ENCODE measurements at regions not wholly inside any gene's neighbourhood (a gene's known extent, or its start where the extent isn't known, plus 50 kb on each side); places are given as distances from the start of the nearest gene placed in this dataset.
"Not testable (repeated sequence)": the region's sequence is repeated elsewhere in the genome, so short reads cannot be mapped to it uniquely, and the experiment has no call there.

DNA sequence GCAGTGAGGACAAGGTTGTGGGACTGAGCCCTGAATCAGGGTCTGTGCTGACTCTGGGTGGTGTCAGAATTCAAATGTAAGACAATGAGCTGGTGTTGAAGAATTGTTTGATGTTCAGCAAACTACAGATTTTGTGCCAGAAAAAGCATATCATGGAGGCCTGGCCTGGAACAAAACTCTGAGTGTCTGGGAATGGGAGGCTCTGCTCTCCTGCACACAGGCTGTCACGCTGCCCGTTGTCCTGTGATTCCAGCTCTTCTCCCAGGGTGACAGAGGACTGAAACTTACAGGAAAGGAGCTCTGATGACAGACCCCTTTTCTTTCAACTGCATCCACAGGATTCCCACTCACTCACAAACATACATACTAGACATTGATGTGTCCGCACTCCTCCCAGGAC, 120.1 kb downstream of the ZNF486 start:
- DNase-seq, result no peak

GRCh38 chr19:20285876-20286275, 118.9 kb downstream of the ZNF486 start:
- not testable (repeated sequence) for DNase-seq

DNA sequence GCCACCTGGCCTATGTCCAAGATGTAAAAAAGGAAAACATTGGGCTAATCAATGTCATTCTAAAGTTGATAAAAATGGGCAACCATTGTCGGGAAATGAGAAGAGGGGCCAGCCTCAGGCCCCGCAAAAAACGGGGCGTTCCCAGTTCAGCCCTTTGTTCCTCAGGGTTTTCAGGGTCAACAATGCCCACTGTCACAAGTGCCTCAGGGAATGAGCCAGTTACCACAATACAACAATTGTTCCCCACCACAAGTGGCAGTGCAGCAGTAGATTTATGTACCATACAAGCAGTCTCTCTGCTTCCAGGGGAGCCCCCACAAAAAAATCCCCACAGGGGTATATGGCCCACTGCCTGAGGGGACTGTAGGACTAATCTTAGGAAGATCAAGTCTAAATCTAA, 112.5 kb downstream of the ZNF486 start:
- DNase-seq, result no peak

DNA sequence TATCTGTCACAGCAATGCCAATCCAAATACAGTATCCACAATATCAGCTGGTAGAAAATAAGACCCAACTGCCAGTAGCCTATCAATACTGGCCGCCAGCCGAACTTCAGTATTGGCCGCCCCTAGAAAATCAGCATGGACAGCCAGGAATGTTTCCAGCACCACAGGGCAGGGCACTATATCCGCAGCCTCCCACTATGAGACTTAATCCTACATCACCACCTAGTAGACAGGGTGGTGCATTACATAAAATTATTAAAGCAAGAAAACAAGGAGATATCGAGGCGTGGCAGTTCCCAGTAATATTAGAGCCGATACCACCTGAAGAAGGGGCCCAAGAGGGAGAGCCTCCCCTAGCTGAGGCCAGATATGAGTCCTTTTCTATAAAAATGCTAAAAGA, 111.3 kb downstream of the ZNF486 start:
- DNase-seq, result no peak

DNA sequence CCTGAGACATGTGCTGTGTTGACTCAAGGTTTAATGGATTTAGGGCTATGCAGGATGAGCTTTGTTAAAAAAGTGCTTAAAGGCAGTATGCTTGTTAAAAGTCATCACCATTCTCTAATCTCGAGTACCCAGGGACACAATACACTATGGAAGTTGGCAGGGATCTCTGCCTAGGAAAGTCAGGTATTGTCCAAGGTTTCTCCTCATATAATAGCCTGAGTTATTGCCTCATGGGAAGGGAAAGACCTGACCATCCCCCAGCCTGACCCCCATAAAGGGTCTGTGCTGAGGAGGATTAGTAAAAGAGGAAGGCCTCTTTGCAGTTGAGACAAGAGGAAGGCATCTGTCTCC, 109.7 kb downstream of the ZNF486 start:
- DNase-seq, result not testable (repeated sequence)

- DNase-seq, result no peak
Measured at GRCh38 chr19:20276011-20276731, 109.2 kb downstream of the ZNF486 start.

- DNase-seq, result no peak
Measured at GRCh38 chr19:20273951-20274570, 107.0 kb downstream of the ZNF486 start.

DNA sequence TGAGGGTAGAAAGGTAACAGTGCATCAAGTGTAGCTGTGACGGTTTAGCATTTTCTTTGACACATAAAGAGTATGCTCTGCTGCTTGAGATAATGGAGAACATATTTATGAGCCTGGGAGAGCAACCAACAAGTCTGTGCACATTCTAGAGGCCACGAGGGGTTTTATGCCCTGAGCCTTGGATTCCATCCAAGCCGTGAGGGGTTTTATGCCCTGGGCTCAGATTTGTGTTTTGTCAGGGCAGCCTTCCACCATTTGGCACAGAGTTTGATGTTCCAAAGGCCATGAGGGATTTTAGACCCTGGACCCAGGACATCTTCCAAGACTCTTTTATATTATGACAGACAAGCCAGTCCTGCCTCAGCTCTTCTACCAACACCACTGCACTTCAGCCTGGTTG, 106.4 kb downstream of the ZNF486 start:
- no peak for DNase-seq

GRCh38 chr19:20272627-20273010, 105.6 kb downstream of the ZNF486 start:
- DNase-seq, result not testable (repeated sequence)

DNA sequence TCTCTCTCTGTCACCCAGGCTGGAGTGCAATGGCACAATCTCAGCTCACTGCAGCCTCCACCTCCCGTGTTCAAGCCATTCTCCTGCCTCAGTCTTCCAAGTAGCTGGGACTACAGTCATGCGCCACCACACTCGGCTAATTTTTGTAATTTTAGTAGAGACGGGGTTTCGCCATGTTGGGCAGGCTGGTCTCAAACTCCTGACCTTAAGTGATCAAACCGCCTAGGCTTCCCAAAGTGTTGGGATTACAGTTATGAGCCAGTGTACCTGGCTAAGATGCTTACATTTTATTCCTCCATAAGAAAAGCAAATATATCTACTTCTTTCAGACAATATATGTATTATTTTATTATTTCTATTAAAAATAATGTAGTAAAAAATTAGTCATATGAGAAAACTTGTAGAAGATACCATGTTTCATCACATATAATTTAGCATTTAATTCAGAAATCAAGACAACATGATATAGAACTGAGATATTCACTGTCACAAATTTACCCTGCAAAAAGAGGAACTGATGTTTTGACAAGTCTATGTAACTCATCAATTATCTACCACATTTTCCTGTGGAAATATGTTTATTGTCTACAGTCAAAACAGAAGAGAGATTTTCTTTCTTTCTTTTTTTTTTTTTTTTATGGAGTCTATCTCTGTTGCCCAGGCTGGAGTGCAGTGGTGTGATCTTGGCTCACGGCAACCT, 105.1 kb downstream of the ZNF486 start:
- not testable (repeated sequence) for DNase-seq

DNA sequence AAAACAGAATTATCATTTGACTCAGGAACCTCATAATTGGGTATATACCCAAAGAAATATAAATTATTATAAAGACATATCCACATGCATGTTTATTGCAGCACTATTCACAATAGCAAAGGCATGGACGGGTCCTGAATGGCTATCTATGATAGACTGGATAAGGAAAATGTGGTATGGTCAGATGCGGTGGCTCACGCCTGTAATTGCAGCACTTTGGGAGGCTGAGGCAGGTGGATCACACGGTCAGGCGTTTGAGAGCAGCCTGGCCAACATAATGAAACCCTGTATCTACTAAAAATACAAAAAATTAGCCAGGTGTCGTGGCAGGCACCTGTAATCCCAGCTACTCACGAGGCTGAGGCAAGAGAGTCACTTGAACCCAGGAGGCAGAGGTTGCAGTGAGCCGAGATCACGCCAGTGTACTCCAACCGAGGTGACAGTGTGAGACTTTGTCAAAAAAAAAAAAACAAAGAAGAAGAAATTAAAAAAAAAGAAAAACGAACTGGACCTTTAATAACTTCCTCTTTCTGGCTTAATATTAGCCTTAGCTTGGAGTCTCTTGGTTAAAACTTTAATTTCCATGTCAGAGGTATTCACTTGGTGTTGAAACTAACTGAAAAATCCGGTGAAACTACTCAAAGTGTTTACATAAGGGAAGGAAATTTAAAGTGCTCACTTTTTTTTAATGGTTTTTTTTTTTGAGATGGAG, 104.4 kb downstream of the ZNF486 start:
- DNase-seq, result no peak

DNA sequence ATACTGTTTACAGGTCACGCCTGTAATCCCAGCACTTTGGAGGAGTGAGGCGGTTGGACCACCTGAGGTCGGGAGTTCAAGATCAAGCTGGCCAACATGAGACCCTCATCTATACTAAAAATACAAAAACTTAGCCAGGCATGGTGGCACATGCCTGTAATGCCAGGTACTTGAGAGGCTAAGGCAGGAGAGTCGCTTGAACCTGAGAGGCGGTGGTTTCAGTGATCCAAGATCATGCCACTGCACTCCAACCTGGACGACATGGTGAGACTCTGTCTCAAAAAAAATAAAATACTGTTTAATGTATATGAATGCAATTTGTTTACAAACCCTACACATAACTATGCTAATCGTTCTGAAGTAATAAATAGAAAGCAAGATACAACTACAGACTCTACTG, 102.4 kb downstream of the ZNF486 start:
- no peak for DNase-seq

- DNase-seq, result not testable (repeated sequence)
Measured at GRCh38 chr19:20261513-20261912, 94.5 kb downstream of the ZNF486 start.

GRCh38 chr19:20260738-20261137, 93.7 kb downstream of the ZNF486 start:
- not testable (repeated sequence) for DNase-seq

- no peak for DNase-seq
Measured at GRCh38 chr19:20259615-20260014, 92.6 kb downstream of the ZNF486 start.

GRCh38 chr19:20256606-20257005, 89.6 kb downstream of the ZNF486 start:
- no peak for DNase-seq

GRCh38 chr19:20254121-20254520, 87.1 kb downstream of the ZNF486 start:
- no peak for DNase-seq

- DNase-seq, result no peak
Measured at GRCh38 chr19:20252613-20253012, 85.6 kb downstream of the ZNF486 start.

- no peak for DNase-seq
Measured at GRCh38 chr19:20250627-20251026, 83.6 kb downstream of the ZNF486 start.

GRCh38 chr19:20250121-20250520, 83.1 kb downstream of the ZNF486 start:
- no peak for DNase-seq
